Esophagus squamous epithelium (tissue), 5 donors: ENCODE measurements at regions not wholly inside any gene's neighbourhood (a gene's known extent, or its start where the extent isn't known, plus 50 kb on each side); places are given as distances from the start of the nearest gene placed in this dataset.

Experiments
- DNase-seq: peaks from one replicate; lab custom pipeline; 2025; lab: John Stamatoyannopoulos, UW
- H3K27ac ChIP-seq, 4 donors: fragments of 200-600 bp; sonication (generic); one replicate each; pipeline ENCODE4 v1.5.1; 2016 to 2019; ENCODE audit warnings: mild to moderate bottlenecking in 1 of 4
- H3K27me3 ChIP-seq, 4 donors: fragments of 200-600 bp; sonication (generic); 1 replicate in 3 of 4; 2 replicates in 1 of 4; pipeline versions ENCODE4 v1.5.1 to v1.6.0; 2017 to 2021; ENCODE audit warnings: antibody characterized with exemption in 1 of 4
- H3K36me3 ChIP-seq, 3 donors: fragments of 200-600 bp; sonication (generic); one replicate each; pipeline ENCODE4 v1.5.1; 2016 to 2019
- H3K4me1 ChIP-seq, 3 donors: fragments of 200-600 bp; sonication (generic); one replicate each; pipeline ENCODE4 v1.5.1; 2017 to 2019
- H3K4me3 ChIP-seq, 4 donors: fragments of 200-600 bp; sonication (generic); 1 replicate in 3 of 4; 2 replicates in 1 of 4; pipeline ENCODE4 v1.5.1; 2016 to 2019; ENCODE audit warnings: mild to moderate bottlenecking in 2 of 4, moderate library complexity in 1 of 4
- H3K9me3 ChIP-seq, 3 donors: fragments of 200-600 bp; sonication (generic); one replicate each; pipeline ENCODE4 v1.5.1; 2016 to 2019
- POLR2A ChIP-seq, 4 donors: fragments of 450-650 bp; IDR thresholded peaks; one replicate each; pipeline ENCODE4 v1.6.1; 2017; ENCODE audit warnings: antibody characterized with exemption in 4 of 4, mild to moderate bottlenecking in 4 of 4, moderate library complexity in 3 of 4
- WGBS, 2 donors: methylation state at CpG; one replicate each; pipeline ENCODE4 v1.1.5; 2018; 5-methylcytosine and 5-hydroxymethylcytosine counted together
- intact Hi-C: fragments of 100-400 bp; cut with DNase I; formaldehyde crosslinking; loops from one replicate; pipeline ENCODE4 v1.15.0; 2022
- TF ChIP-seq, protein P1 (sequence below), 6 experiments: fragments of 450-650 bp in 4 of 6; fragments of 200-600 bp in 2 of 6; sonication (generic) in 2 of 6; IDR thresholded peaks; one replicate each; pipeline ENCODE4 v1.5.1; 2016 to 2019; ENCODE audit warnings: antibody characterized with exemption in 6 of 6, mild to moderate bottlenecking in 4 of 6, moderate library complexity in 4 of 6
- donor health status: DM: yes; HTN: yes; CAD: no.

DNA sequence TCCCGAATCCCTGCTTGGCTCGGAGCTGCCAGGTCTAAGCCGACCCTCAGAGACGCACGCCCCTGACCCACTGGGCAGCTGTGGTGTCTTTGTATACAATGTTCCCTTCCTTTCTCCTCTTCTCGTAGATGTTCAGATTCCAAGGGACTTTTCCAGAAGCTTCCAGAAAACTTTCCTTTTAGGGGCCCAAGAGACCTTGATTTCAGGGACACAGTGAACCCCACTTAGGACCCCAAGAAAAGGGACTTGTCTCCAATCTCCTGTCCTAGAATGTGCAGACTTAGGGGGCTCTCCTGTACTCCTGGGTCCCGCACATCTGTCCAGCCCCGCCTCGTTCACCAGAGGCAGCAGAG lies 103.5 kb downstream of the EDN3 start:
- H3K36me3 ChIP-seq: no peaks in the 10 kb centered on the region
- no peak for DNase-seq
- peaks cover 0 to 81% (median 14%) of the 10 kb centered on the region in 4 donors for H3K27me3 ChIP-seq
- intact Hi-C loops: loop anchor here (5.0 to 10.0 kb wide), 2 partner anchors 179 to 317 kb away; no protein-coding TSS in a partner anchor
- 4 to 74% methylated on average over 4 to 6 of the region's 9 CpGs for WGBS, 2 donors
- H3K27ac ChIP-seq: no peak overlapping the region
- TF ChIP-seq, protein P1, sequence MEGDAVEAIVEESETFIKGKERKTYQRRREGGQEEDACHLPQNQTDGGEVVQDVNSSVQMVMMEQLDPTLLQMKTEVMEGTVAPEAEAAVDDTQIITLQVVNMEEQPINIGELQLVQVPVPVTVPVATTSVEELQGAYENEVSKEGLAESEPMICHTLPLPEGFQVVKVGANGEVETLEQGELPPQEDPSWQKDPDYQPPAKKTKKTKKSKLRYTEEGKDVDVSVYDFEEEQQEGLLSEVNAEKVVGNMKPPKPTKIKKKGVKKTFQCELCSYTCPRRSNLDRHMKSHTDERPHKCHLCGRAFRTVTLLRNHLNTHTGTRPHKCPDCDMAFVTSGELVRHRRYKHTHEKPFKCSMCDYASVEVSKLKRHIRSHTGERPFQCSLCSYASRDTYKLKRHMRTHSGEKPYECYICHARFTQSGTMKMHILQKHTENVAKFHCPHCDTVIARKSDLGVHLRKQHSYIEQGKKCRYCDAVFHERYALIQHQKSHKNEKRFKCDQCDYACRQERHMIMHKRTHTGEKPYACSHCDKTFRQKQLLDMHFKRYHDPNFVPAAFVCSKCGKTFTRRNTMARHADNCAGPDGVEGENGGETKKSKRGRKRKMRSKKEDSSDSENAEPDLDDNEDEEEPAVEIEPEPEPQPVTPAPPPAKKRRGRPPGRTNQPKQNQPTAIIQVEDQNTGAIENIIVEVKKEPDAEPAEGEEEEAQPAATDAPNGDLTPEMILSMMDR (IDR thresholded peaks at IDR 0.05): peak in 1 of 6 experiments; percentile 34
- TF ChIP-seq POLR2A (IDR thresholded peaks at IDR 0.05): no peak
- peaks cover 13 to 48% (median 14%) of the 10 kb centered on the region in 3 donors for H3K4me1 ChIP-seq
- no peaks in the 10 kb centered on the region for H3K9me3 ChIP-seq
- H3K4me3 ChIP-seq: peak overlapping the region in 1 of 4 donors; percentile 51

DNA sequence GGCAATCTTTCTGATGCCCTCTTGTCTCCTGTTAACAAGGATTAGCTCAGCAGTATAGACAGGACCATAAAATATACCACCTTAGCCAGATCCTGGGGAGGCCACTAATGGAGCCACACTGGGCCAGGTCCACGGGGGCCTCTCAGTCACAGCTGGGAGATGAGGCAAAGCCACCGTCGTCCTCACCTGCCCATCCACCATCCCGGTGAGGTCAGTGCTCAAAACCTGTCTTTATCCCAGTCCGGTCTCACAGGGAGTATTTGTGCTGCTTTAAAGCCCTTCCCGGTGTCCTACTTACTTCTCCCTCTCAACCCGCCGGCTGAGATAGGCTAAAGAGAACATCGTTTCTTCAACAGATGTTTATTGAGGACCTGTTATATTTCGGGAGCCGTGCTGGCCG lies 104.3 kb downstream of the EDN3 start:
- no peak for DNase-seq
- intact Hi-C loops: loop anchor here (5.0 to 10.0 kb wide), 2 partner anchors 180 to 317 kb away; no protein-coding TSS in a partner anchor
- WGBS, 2 donors: 79 to 84% methylated on average over 8 to 12 of the region's 12 CpGs
- Histone ChIP-seq H3K4me3 (no peak overlapping the region), H3K4me1 (peaks cover 13 to 40% (median 14%) of the 10 kb centered on the region in 3 donors), H3K9me3 (no peaks in the 10 kb centered on the region), H3K36me3 (no peaks in the 10 kb centered on the region), H3K27me3 (peaks cover 0 to 78% (median 14%) of the 10 kb centered on the region in 4 donors), H3K27ac (no peak overlapping the region)
- TF ChIP-seq POLR2A (IDR thresholded peaks at IDR 0.05): no peak
- TF ChIP-seq, protein P1 (IDR thresholded peaks at IDR 0.05): no peak

DNA sequence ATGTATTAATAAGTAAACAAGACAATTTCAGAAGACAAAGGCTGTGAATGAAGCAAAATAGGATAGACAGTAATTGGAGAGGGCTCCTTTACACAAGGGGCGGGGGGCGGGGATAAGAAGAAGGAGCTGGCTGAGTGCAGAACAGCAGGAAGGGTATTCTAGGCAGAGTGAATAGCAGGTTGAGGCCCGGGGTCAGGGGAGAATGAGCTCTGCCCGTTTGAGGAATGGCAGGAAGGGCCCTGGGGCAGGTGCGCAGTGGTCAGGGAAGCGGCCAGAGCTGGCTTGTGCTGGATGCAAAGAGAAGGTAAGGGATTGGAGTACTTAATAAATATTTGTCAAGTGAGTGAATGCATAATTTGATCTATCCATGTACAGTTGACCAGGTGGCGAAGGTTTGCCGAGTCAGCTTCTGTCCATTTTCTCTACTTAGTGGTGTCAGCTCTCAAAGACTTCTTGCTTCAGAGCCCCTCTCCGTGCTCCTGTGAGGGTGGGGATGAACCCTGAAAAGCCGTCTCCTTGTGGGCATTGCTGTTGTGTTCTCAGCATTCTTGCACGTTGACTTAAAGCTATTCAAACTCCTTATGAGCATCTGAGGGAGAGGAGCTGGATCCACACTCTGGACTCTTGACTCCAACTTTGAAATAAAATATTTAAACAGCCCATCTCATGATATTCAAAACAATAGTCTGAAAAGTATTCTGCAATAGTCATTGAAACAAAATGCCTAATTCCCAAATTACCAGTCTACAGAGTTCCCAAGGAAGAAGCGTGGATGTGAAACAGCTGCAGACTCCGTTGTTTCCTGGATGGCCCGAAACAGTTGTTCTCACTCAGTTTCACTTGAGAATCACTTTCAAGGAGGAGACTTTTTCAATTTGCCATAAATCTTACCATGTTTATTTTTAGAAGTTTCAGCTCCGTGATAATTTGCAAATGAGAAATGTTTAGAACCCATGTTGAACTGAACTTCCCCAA lies 105.1 kb downstream of the EDN3 start:
- Histone ChIP-seq H3K36me3 (no peaks in the 10 kb centered on the region), H3K4me1 (peaks cover 13 to 39% (median 14%) of the 10 kb centered on the region in 3 donors), H3K4me3 (no peak overlapping the region), H3K27ac (no peak overlapping the region), H3K9me3 (no peaks in the 10 kb centered on the region), H3K27me3 (peaks cover 0 to 74% (median 14%) of the 10 kb centered on the region in 4 donors)
- TF ChIP-seq, protein P1 (IDR thresholded peaks at IDR 0.05): no peak
- intact Hi-C loops: loop anchor here (10.0 kb wide), 1 partner anchor 181 kb away; no protein-coding TSS in a partner anchor
- DNase-seq: no peak
- 67 to 71% methylated on average over 15 of the region's 15 CpGs for WGBS, 2 donors

DNA sequence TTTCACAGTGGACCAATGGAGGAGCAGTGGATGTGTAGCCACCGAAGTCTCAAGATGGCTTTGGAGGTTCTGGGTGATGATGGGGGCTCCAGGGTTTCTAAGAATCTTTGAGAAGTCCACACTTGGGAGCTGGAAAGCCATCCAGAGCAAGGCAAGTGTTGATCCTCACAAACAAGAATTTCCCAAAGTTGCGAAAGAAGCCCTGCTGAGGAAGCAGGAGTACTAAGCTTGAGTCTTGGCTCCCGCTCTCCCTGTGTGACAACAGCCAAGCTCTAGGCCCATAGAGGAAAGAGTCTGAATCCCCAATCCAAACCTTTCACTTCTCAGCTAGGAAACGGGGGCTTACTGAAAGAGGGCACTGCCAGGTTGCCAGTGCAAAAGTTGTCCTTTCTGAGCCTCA lies 106.0 kb downstream of the EDN3 start:
- peaks cover 13 to 29% (median 14%) of the 10 kb centered on the region in 3 donors for H3K4me1 ChIP-seq
- H3K36me3 ChIP-seq: no peaks in the 10 kb centered on the region
- no peaks in the 10 kb centered on the region for H3K9me3 ChIP-seq
- WGBS, 2 donors: 74 to 83% methylated on average over 1 to 4 of the region's 4 CpGs
- TF ChIP-seq, protein P1 (IDR thresholded peaks at IDR 0.05): no peak
- TF ChIP-seq POLR2A (IDR thresholded peaks at IDR 0.05): no peak
- intact Hi-C loops: loop anchor here (10.0 kb wide), 1 partner anchor 182 kb away; no protein-coding TSS in a partner anchor
- DNase-seq: no peak
- no peak overlapping the region for H3K4me3 ChIP-seq
- H3K27ac ChIP-seq: no peak overlapping the region
- H3K27me3 ChIP-seq: peaks cover 0 to 77% (median 14%) of the 10 kb centered on the region in 4 donors

DNA sequence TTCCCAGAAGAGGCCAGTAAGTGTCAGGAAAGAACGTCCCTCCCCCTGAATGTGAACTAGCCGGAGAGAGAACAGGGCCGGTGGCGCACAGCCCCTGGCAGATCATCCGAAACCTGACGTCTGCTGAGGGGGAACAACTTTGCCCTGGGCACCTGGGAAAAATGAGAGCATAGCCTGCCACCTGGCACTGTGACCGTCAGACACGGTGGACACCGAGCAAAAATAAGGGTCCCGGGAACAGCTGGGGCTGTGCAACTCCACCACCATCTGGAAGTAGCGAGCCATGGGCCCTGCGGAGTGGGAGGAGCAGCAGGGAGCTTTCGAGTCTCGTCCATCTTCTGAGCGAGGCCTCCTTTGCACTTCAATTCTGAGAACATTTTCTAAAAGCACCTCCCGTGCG lies 110.8 kb downstream of the EDN3 start:
- no peak for DNase-seq
- H3K27me3 ChIP-seq: peaks cover 0 to 69% (median 0%) of the 10 kb centered on the region in 4 donors
- TF ChIP-seq, protein P1 (IDR thresholded peaks at IDR 0.05): no peak
- TF ChIP-seq POLR2A (IDR thresholded peaks at IDR 0.05): no peak
- H3K27ac ChIP-seq: no peak overlapping the region
- H3K4me3 ChIP-seq: no peak overlapping the region
- intact Hi-C loops: no loop called here
- 69 to 76% methylated on average over 9 to 12 of the region's 17 CpGs for WGBS, 2 donors
- no peaks in the 10 kb centered on the region for H3K36me3 ChIP-seq
- no peaks in the 10 kb centered on the region for H3K9me3 ChIP-seq
- H3K4me1 ChIP-seq: no peaks in the 10 kb centered on the region
